HG03571 (cell line): ENCODE measurements at regions not wholly inside any gene's neighbourhood (a gene's known extent, or its start where the extent isn't known, plus 50 kb on each side); places are given as distances from the start of the nearest gene placed in this dataset.
"Not testable (repeated sequence)": the region's sequence is repeated elsewhere in the genome, so short reads cannot be mapped to it uniquely, and the experiment has no call there.

Source experiments
- ATAC-seq: cut with Tn5 transposase; IDR thresholded peaks from one replicate; pipeline ENCODE4 v1.9.1; 2021; ENCODE audit not compliant: unreplicated experiment

DNA sequence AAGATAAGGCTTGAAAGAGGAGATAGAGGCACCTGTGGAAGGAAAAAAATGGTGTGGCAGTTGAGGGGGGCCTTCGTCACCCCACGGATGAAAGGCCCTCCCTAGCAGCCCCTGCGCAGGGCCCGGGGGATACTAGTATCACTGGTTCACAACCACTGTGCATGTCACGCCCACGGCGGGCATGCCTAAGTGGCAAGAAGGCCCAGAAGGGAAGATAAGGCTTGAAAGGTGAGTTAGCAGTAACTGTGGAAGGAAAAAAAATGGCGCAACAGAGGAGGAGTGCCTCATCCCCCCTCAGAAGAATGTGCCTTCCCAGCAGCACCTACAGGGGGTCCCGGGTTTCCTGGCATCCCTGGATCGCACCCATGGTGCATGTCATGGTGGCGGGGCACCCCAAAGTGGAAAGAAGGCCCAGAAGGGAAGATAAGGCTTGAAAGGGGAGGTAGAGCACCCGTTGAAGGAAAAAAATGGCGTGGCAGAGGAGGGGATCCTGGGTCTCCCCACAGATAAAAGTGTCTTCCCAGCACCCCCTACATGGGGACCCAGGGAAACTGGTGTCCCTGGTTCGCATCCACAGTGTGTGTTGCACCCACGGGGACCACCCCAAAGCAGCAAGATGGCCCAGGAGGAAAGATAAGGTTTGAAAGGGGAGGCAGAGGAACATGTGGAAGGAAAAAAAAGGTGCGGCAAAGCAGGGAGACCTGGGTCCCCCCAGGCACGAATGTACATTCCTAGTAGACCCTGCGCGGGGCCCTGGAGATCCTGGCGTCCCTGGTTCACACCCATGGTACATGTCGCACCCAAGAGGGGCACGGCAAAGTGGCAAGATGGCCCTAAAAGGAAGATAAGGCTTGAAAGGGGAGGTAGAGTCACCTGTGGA, 279.2 kb downstream of the ALG10 start:
- no peak for ATAC-seq

GRCh38 chr12:34302131-34302885, 280.0 kb downstream of the ALG10 start:
- ATAC-seq = no peak

- no peak for ATAC-seq
Measured at GRCh38 chr12:34303091-34303870, 281.0 kb downstream of the ALG10 start.

GRCh38 chr12:34304001-34304400, 281.7 kb downstream of the ALG10 start:
- ATAC-seq = no peak

DNA sequence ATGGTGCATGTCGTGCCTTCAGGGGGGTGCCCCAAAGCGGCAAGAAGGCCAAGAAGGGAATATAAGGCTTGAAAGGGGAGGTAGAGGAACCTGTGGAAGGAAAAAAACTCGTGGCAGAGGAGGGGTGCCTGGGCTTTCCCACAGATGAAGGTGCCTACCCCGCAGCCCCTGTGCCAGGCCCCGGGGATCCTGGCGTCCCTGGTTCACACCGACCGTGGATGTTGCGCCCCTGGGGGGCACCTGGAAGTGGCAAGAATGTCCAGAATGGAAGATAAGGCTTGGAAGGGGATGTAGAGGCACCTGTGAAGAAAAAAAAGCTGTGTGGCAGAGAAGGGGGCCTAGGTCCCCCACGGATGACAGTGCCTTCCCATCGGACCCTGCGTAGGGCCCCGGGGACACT, 282.2 kb downstream of the ALG10 start:
- ATAC-seq = no peak

DNA sequence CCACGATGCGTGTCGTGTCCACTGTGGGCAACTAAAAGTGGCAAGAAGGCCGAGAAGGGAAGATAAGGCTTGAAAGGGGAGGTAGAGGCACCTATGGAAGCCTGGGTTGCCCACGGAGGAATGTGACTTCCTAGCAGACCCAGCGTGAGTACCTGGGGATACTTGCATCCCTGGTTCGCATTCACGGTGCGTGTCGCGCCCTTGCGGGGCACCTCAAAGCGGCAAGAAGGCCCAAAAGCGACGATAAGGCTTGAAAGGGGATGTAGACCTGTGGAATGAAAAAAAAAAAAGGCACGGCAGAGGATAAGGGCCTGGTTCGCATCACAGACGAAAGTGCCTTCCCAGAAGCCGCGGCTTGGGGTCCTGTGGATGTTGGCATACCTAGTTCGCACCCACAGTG, 282.9 kb downstream of the ALG10 start:
- no peak for ATAC-seq

GRCh38 chr12:34306133-34306830, 284.0 kb downstream of the ALG10 start:
- no peak for ATAC-seq

GRCh38 chr12:34309806-34310804, 287.8 kb downstream of the ALG10 start:
- ATAC-seq = not testable (repeated sequence)

- ATAC-seq = no peak
Measured at GRCh38 chr12:34311337-34311736, 289.0 kb downstream of the ALG10 start.

DNA sequence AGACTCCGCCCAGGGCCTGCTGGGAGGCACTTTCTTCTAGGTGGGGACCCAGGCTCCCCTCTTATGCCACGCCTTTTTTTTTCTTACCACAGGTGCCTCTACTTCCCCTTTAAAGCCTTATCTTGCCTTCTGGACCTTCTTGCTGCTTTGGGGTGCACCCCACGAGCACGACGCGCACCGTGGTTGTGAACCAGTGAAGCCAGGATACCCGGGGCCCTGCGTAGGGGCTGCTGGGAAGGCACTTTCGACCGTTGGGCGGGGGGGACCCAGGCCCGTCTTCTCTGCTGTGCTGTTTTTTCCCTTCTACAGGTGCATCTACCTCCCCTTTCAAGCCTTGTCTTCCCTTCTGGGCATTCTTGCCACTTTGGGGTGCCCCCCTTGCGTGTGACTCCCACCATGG, 305.4 kb downstream of the ALG10 start:
- no peak for ATAC-seq

GRCh38 chr12:34333337-34333736, 311.0 kb downstream of the ALG10 start:
- no peak for ATAC-seq

DNA sequence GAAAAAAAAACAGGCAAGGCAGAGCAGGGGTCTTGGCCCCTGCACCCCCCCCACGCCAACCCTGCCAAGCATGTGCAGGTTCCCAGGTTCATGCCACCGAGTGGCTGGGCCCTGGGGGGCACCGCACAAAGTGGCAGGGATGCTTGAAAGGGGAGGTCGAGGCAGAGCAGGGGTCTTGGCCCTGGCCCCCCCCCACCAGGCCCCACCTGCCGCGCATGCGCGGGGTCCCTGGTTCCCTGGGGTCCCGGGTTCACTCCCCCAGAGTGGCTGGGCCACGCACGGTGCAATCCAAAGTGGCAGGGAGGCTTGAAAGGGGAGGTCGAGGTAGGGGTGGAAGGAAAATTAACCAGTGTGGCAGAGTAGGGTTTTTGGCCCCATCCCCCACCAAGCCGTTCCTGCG, 312.2 kb downstream of the ALG10 start:
- ATAC-seq = no peak

DNA sequence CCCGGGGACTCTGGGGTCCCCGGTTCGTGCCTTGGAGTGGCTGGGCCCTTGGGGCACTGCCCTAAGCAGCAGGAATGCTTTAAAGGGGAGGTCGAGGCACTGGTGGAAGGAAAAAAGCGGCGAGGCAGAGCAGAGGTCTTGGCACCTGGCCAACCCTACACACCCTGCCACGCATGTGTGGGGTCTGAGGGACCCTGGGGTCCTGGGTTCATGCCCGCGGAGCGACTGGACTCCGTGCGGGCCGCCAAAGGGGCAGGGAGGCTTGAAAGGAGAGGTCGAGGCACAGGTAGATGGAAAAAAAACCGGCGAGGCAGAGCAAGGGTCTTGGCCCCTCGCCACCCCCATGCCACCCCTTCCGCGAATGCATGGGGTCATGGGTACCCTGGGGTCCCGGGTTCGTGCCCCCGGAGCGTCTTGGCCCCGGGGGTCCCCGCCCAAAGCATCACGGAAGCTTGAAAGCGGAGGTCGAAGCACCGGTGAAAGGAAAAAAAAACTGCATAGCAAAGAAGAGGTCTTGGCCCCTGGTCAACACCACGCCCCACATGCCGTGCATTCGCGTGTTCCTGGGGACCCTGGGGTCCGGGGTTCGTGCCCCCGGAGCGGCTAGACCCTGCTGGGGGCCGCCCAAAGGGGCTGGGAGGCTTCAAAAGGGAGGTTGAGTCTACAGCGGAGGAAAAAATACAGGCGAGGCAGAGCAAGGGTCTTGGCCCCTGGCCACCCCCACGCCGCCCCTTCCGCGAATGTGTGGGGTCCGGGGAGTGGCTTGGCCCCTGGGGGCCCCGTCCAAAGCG, 312.9 kb downstream of the ALG10 start:
- ATAC-seq = no peak

- ATAC-seq = no peak
Measured at GRCh38 chr12:34335819-34336262, 313.5 kb downstream of the ALG10 start.

DNA sequence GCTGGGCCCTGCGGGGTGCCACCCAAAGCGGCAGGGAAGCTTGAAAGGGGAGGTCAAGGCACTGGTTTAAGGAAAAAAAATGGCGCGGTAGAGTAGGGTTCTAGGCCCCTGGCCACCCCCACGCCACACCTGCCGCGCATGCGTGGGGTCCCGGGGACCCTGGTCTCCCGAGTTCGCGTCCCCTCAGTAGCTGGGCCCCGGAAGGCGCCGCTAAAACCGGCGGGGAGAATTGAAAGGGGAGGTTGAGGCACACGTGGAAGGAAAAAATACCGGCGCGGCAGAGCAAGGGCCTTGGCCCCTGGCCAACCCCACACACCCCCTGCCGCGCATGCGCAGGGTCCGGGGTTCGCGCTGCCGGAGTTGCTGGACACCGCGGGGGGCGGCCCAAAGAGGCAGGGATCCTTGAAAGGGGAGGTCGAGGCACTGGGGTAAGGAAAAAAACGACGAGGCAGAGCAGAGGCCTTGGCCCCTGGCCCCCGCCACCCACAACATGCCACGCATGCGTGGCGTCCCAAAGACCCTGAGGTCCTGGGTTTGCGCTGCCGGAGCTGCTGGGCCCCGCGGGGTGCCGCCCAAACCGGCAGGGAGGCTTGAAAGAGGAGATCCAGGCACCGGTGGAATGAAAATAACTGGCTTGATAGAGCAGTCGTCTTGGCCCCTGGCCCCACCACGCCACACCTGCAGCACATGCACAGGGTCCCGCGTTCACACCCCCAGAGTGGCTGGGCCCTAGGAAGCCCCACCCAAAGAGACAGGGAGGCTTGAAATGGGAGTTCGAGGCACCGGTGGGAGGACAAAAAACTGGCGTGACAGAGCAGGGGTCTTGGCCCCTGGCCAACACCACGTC, 314.5 kb downstream of the ALG10 start:
- no peak for ATAC-seq

GRCh38 chr12:34338751-34339150, 316.5 kb downstream of the ALG10 start:
- ATAC-seq = no peak

- ATAC-seq = no peak
Measured at GRCh38 chr12:34339922-34340321, 317.6 kb downstream of the ALG10 start.
